ENCODE measurements at regions not wholly inside any gene's neighbourhood (a gene's known extent, or its start where the extent isn't known, plus 50 kb on each side); places are given as distances from the start of the nearest gene placed in this dataset.
"Not testable (repeated sequence)": the region's sequence is repeated elsewhere in the genome, so short reads cannot be mapped to it uniquely, and the experiment has no call there.

DNA sequence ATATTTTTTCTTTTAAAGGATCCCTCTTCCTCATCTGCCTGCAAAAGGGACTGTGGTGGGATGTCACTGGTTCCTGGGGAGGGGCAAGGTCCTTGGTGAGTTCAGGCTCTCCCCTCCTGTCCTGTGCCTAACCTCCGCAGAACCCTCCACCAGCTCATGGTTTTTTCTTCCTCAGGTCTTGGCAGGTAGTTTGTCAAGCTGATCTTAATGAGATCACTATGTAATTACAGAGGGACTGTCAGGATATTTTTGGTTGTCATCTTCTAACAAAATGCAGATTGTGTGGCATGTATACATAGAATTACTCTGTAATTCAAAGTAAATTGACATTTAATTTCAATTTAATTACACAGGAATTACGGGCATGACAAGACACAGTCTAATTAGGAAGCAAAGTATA is 150.3 kb upstream of the SEMA6A start:
- H3K4me3 Mint-ChIP-seq (ENCODE audit: unreplicated experiment) = no peak overlapping the region
- H3K36me3 Mint-ChIP-seq (ENCODE audit: low read depth) = no peaks in the 10 kb centered on the region

GRCh38 chr5:116722651-116723050 is 148.0 kb upstream of the SEMA6A start:
- H3K4me3 Mint-ChIP-seq (ENCODE audit: unreplicated experiment) = no peak overlapping the region
- no peak overlapping the region for H3K27ac Mint-ChIP-seq (ENCODE audit: unreplicated experiment)
- no peak for TF ChIP-seq CTCF (IDR thresholded peaks at IDR 0.05)
- no peaks in the 10 kb centered on the region for H3K4me1 Mint-ChIP-seq (ENCODE audit: low read depth)
- H3K36me3 Mint-ChIP-seq (ENCODE audit: low read depth) = no peaks in the 10 kb centered on the region
- H3K27me3 Mint-ChIP-seq (ENCODE audit: low read depth) = peaks cover 4% of the 10 kb centered on the region
- no peak for DNase-seq (ENCODE audit: low spot score)
- no peaks in the 10 kb centered on the region for H3K9me3 Mint-ChIP-seq (ENCODE audit: low read depth)

More for the DNA sequence above, 150.3 kb upstream of the SEMA6A start:
- no peak for TF ChIP-seq CTCF (IDR thresholded peaks at IDR 0.05)
- no peaks in the 10 kb centered on the region for H3K9me3 Mint-ChIP-seq (ENCODE audit: low read depth)
- DNase-seq (ENCODE audit: low spot score) = no peak
- no peaks in the 10 kb centered on the region for H3K4me1 Mint-ChIP-seq (ENCODE audit: low read depth)
- H3K27me3 Mint-ChIP-seq (ENCODE audit: low read depth) = peaks cover 5% of the 10 kb centered on the region
- H3K27ac Mint-ChIP-seq (ENCODE audit: unreplicated experiment) = no peak overlapping the region

DNA sequence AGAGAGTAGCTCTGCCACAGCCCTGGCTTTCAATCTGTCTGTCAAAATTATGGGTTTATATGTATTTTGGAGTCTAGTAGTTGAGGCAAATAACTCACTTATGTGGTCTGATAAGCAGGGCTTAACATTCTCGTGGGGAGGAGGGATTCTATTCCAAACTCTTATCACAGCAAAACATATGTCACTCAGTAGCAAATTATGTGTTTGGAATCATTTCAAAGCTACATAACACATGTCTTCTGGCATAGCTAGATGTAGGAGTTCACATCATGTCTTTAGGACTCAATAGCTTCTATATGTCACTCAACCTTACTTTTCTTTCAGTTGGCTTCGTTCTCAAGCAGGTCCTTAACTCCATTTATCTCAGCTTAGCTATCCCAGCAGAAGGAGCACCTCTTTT is 144.5 kb upstream of the SEMA6A start:
- no peak for DNase-seq (ENCODE audit: low spot score)
- no peak for TF ChIP-seq CTCF (IDR thresholded peaks at IDR 0.05)
- H3K4me3 Mint-ChIP-seq (ENCODE audit: unreplicated experiment) = no peak overlapping the region
- H3K4me1 Mint-ChIP-seq (ENCODE audit: low read depth) = no peaks in the 10 kb centered on the region
- H3K9me3 Mint-ChIP-seq (ENCODE audit: low read depth) = peaks cover 5% of the 10 kb centered on the region
- peaks cover 4% of the 10 kb centered on the region for H3K27me3 Mint-ChIP-seq (ENCODE audit: low read depth)
- H3K36me3 Mint-ChIP-seq (ENCODE audit: low read depth) = peaks cover 3% of the 10 kb centered on the region
- no peak overlapping the region for H3K27ac Mint-ChIP-seq (ENCODE audit: unreplicated experiment)

DNA sequence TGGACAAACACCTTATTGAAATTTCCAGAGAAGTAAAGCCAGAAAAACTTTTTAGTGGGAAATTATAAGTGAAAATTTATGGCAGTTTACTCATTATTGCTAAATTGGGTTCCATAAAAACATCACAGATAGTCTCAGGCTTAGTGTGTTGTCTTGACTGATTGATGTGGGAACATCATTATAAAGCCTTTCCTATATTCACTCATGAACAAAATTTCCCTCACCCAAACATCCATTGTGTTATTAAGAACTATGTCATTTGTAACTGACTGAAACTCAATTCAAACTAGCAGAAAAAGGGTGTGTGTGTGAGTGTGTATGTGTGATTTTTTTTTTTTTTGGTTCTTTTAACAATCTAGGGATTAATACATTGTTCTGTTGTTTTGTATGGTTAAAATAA is 143.7 kb upstream of the SEMA6A start:
- H3K27me3 Mint-ChIP-seq (ENCODE audit: low read depth) = peaks cover 3% of the 10 kb centered on the region
- no peak for DNase-seq (ENCODE audit: low spot score)
- TF ChIP-seq CTCF (IDR thresholded peaks at IDR 0.05) = no peak
- H3K27ac Mint-ChIP-seq (ENCODE audit: unreplicated experiment) = no peak overlapping the region
- H3K4me1 Mint-ChIP-seq (ENCODE audit: low read depth) = no peaks in the 10 kb centered on the region
- no peak overlapping the region for H3K4me3 Mint-ChIP-seq (ENCODE audit: unreplicated experiment)
- peaks cover 3% of the 10 kb centered on the region for H3K36me3 Mint-ChIP-seq (ENCODE audit: low read depth)
- H3K9me3 Mint-ChIP-seq (ENCODE audit: low read depth) = peaks cover 5% of the 10 kb centered on the region

- Mint-ChIP-seq H3K4me1 (ENCODE audit: low read depth) (peaks cover 5% of the 10 kb centered on the region), H3K36me3 (ENCODE audit: low read depth) (no peaks in the 10 kb centered on the region), H3K4me3 (ENCODE audit: unreplicated experiment) (no peak overlapping the region), H3K9me3 (ENCODE audit: low read depth) (no peaks in the 10 kb centered on the region), H3K27ac (ENCODE audit: unreplicated experiment) (no peak overlapping the region), H3K27me3 (ENCODE audit: low read depth) (no peaks in the 10 kb centered on the region)
- DNase-seq (ENCODE audit: low spot score) = no peak
- TF ChIP-seq CTCF (IDR thresholded peaks at IDR 0.05) = no peak
These were observed 134.5 kb upstream of the SEMA6A start for GRCh38 chr5:116709082-116709481.

- not testable (repeated sequence) for H3K36me3 Mint-ChIP-seq (ENCODE audit: low read depth); H3K4me3 Mint-ChIP-seq (ENCODE audit: unreplicated experiment); H3K27ac Mint-ChIP-seq (ENCODE audit: unreplicated experiment); DNase-seq (ENCODE audit: low spot score); H3K4me1 Mint-ChIP-seq (ENCODE audit: low read depth); H3K27me3 Mint-ChIP-seq (ENCODE audit: low read depth); H3K9me3 Mint-ChIP-seq (ENCODE audit: low read depth)
These were observed 130.5 kb upstream of the SEMA6A start for GRCh38 chr5:116705121-116705519.
